Glutamatergic neuron (in vitro differentiated cells): ENCODE measurements at regions not wholly inside any gene's neighbourhood (a gene's known extent, or its start where the extent isn't known, plus 50 kb on each side); places are given as distances from the start of the nearest gene placed in this dataset.

Experiments used
- DNase-seq: peaks from one replicate; pipeline ENCODE4 v3.0.0; 2022
- H3K27ac Mint-ChIP-seq: one replicate; pipeline ENCODE4 v1.8.0; 2020; ENCODE audit warnings: mild to moderate bottlenecking, mixed read lengths, inconsistent platforms; ENCODE audit not compliant: unreplicated experiment
- H3K27me3 Mint-ChIP-seq: one replicate; pipeline ENCODE4 v1.8.0; 2020; ENCODE audit warnings: mild to moderate bottlenecking, moderate library complexity, mixed read lengths, inconsistent platforms; ENCODE audit not compliant: unreplicated experiment
- H3K36me3 Mint-ChIP-seq: one replicate; pipeline ENCODE4 v1.8.0; 2020; ENCODE audit warnings: mild to moderate bottlenecking, mixed read lengths, inconsistent platforms; ENCODE audit not compliant: unreplicated experiment
- H3K4me1 Mint-ChIP-seq: one replicate; pipeline ENCODE4 v1.8.0; 2020; ENCODE audit warnings: mild to moderate bottlenecking, low read depth, mixed read lengths, inconsistent platforms; ENCODE audit not compliant: unreplicated experiment
- H3K4me3 Mint-ChIP-seq: one replicate; pipeline ENCODE4 v1.8.0; 2020; ENCODE audit warnings: mild to moderate bottlenecking, mixed read lengths, inconsistent platforms; ENCODE audit not compliant: unreplicated experiment
- H3K9me3 Mint-ChIP-seq: one replicate; pipeline ENCODE4 v1.8.0; 2020; ENCODE audit warnings: mild to moderate bottlenecking, moderate library complexity, mixed read lengths, inconsistent platforms; ENCODE audit not compliant: unreplicated experiment
- CTCF ChIP-seq: fragments of 200-600 bp; sonication (generic); IDR thresholded peaks from one replicate; pipeline ENCODE4 v1.5.0; 2021; ENCODE audit not compliant: partially characterized antibody, unreplicated experiment

- DNase-seq = no peak
- Mint-ChIP-seq H3K4me3 (no peak overlapping the region), H3K36me3 (no peaks in the 10 kb centered on the region), H3K27ac (no peak overlapping the region), H3K27me3 (no peaks in the 10 kb centered on the region), H3K9me3 (no peaks in the 10 kb centered on the region), H3K4me1 (no peaks in the 10 kb centered on the region)
- no peak for TF ChIP-seq CTCF
Observed at GRCh38 chr1:187759825-187760333, 931.1 kb downstream of the PLA2G4A start.

- Mint-ChIP-seq H3K36me3 (no peaks in the 10 kb centered on the region), H3K9me3 (peaks cover 3% of the 10 kb centered on the region), H3K27me3 (no peaks in the 10 kb centered on the region), H3K27ac (no peak overlapping the region), H3K4me3 (no peak overlapping the region), H3K4me1 (peaks cover 5% of the 10 kb centered on the region)
- TF ChIP-seq CTCF = no peak
- no peak for DNase-seq
Observed at GRCh38 chr1:187762118-187762517, 933.4 kb downstream of the PLA2G4A start.

DNA sequence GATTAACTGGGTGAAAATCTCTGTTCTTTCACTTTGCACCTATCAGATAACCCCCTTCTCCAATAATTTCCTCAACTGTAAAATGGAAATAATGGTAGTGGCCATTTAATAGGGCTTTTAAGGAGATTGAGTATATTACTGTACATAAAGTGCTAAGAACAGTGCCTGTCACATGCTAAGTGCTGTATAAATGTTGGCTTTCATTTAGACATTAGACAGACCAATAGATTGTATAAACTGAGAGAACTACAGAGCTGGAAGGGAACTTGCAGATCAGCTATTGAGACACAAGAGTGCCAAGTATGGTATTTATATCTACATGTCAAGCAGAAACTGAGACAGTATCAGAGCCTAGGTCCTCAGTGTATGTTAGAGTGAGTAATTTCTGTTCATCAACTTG lies 934.7 kb downstream of the PLA2G4A start:
- DNase-seq = no peak
- no peak for TF ChIP-seq CTCF
- no peaks in the 10 kb centered on the region for H3K36me3 Mint-ChIP-seq
- peaks cover 3% of the 10 kb centered on the region for H3K9me3 Mint-ChIP-seq
- no peak overlapping the region for H3K27ac Mint-ChIP-seq
- peaks cover 6% of the 10 kb centered on the region for H3K4me1 Mint-ChIP-seq
- H3K27me3 Mint-ChIP-seq = no peaks in the 10 kb centered on the region
- no peak overlapping the region for H3K4me3 Mint-ChIP-seq

GRCh38 chr1:187763976-187764375 lies 935.2 kb downstream of the PLA2G4A start:
- Mint-ChIP-seq H3K27ac (no peak overlapping the region), H3K27me3 (no peaks in the 10 kb centered on the region), H3K4me3 (no peak overlapping the region), H3K4me1 (peaks cover 6% of the 10 kb centered on the region), H3K36me3 (no peaks in the 10 kb centered on the region), H3K9me3 (peaks cover 3% of the 10 kb centered on the region)
- DNase-seq = no peak
- TF ChIP-seq CTCF = no peak

- TF ChIP-seq CTCF = no peak
- DNase-seq = no peak
- H3K27ac Mint-ChIP-seq = no peak overlapping the region
- no peak overlapping the region for H3K4me3 Mint-ChIP-seq
- peaks cover 6% of the 10 kb centered on the region for H3K9me3 Mint-ChIP-seq
- H3K27me3 Mint-ChIP-seq = peaks cover 2% of the 10 kb centered on the region
- H3K4me1 Mint-ChIP-seq = peaks cover 21% of the 10 kb centered on the region
- no peaks in the 10 kb centered on the region for H3K36me3 Mint-ChIP-seq
Observed at GRCh38 chr1:187771396-187771795, 942.6 kb downstream of the PLA2G4A start.
